CD14-positive monocyte (primary cell): ENCODE measurements at regions not wholly inside any gene's neighbourhood (a gene's known extent, or its start where the extent isn't known, plus 50 kb on each side); places are given as distances from the start of the nearest gene placed in this dataset.

Experiments
- DNase-seq, 3 donors: peaks; one replicate each; pipeline ENCODE4 v3.0.0-alpha.2; 2011 to 2022
- H2AFZ ChIP-seq: 2 replicates; pipeline ENCODE4 v1.6.0; 2012; ENCODE audit warnings: mild to moderate bottlenecking, low read depth, low read length, inconsistent platforms; ENCODE audit not compliant: insufficient read depth, poor library complexity, severe bottlenecking
- H3K27ac ChIP-seq, 2 donors: 1 replicate in 1 of 2; 2 replicates in 1 of 2; pipeline ENCODE4 v1.5.1; 2012 to 2013; ENCODE audit warnings: low read length in 2 of 2, control low read depth in 1 of 2, inconsistent platforms in 1 of 2, low read depth in 1 of 2, mild to moderate bottlenecking in 1 of 2
- H3K27me3 ChIP-seq, 2 donors: one replicate each; pipeline versions ENCODE4 v1.6.0 to v1.6.1; 2011 to 2013; ENCODE audit warnings: low read length in 2 of 2; ENCODE audit not compliant: control insufficient read depth in 2 of 2, insufficient read depth in 2 of 2
- H3K36me3 ChIP-seq, 2 donors: replicated peaks in 1 of 2; 1 replicate in 1 of 2; 2 replicates in 1 of 2; pipeline versions ENCODE4 v1.5.1 to v1.6.1; 2012 to 2013; ENCODE audit warnings: low read length in 2 of 2, control low read depth in 1 of 2, inconsistent platforms in 1 of 2, mild to moderate bottlenecking in 1 of 2; ENCODE audit not compliant: insufficient read depth in 2 of 2, control insufficient read depth in 1 of 2
- H3K4me1 ChIP-seq, 2 donors: 1 replicate in 1 of 2; 2 replicates in 1 of 2; pipeline versions ENCODE4 v1.5.1 to v1.6.1; 2012 to 2013; ENCODE audit warnings: low read length in 2 of 2, control low read depth in 1 of 2, inconsistent platforms in 1 of 2, mild to moderate bottlenecking in 1 of 2, moderate library complexity in 1 of 2; ENCODE audit not compliant: insufficient read depth in 2 of 2, control insufficient read depth in 1 of 2
- H3K4me2 ChIP-seq: replicated peaks from 2 replicates; pipeline ENCODE3; 2012; ENCODE audit warnings: low read length, moderate library complexity, mild to moderate bottlenecking; ENCODE audit not compliant: poor library complexity, severe bottlenecking; ENCODE audit errors: extremely low read depth
- H3K4me3 ChIP-seq, 3 experiments: fragments of 200-600 bp in 1 of 3; sonication (generic) in 1 of 3; replicated peaks in 1 of 3; 1 replicate in 2 of 3; 2 replicates in 1 of 3; pipeline ENCODE4 v1.5.1; 2011 to 2013; ENCODE audit warnings: low read length in 3 of 3, mild to moderate bottlenecking in 3 of 3, control low read depth in 2 of 3, low read depth in 2 of 3, inconsistent platforms in 1 of 3, moderate library complexity in 1 of 3
- H3K79me2 ChIP-seq: 2 replicates; pipeline ENCODE4 v1.6.0; 2012; ENCODE audit warnings: mild to moderate bottlenecking, control low read depth, inconsistent platforms, low read length, moderate library complexity; ENCODE audit not compliant: insufficient read depth
- H3K9ac ChIP-seq: 2 replicates; pipeline ENCODE4 v1.6.0; 2017; ENCODE audit warnings: low read length, mild to moderate bottlenecking; ENCODE audit not compliant: insufficient read depth, poor library complexity, severe bottlenecking
- H3K9me3 ChIP-seq, 2 donors: replicated peaks in 1 of 2; 1 replicate in 1 of 2; 2 replicates in 1 of 2; pipeline versions ENCODE4 v1.5.1 to v1.6.1; 2012 to 2013; ENCODE audit warnings: low read length in 2 of 2, control low read depth in 1 of 2; ENCODE audit not compliant: control insufficient read depth in 1 of 2, insufficient read depth in 1 of 2
- H4K20me1 ChIP-seq: 2 replicates; pipeline ENCODE4 v1.6.0; 2012; ENCODE audit warnings: mild to moderate bottlenecking, low read length, control low read depth, moderate library complexity; ENCODE audit not compliant: insufficient read depth
- H3K27ac Mint-ChIP-seq, 7 donors: one replicate each; pipeline ENCODE4 v1.8.0; 2020; ENCODE audit warnings: mild to moderate bottlenecking in 7 of 7, mixed read lengths in 7 of 7, moderate library complexity in 6 of 7, inconsistent platforms in 2 of 7
- H3K27me3 Mint-ChIP-seq, 3 donors: one replicate each; pipeline ENCODE4 v1.8.0; 2021 to 2022; ENCODE audit warnings: low read depth in 3 of 3, mild to moderate bottlenecking in 3 of 3, mixed read lengths in 3 of 3, moderate library complexity in 3 of 3, inconsistent platforms in 1 of 3
- H3K36me3 Mint-ChIP-seq, 2 donors: one replicate each; pipeline ENCODE4 v1.8.0; 2020; ENCODE audit warnings: mixed read lengths in 2 of 2, inconsistent platforms in 1 of 2, mild to moderate bottlenecking in 1 of 2
- H3K4me1 Mint-ChIP-seq: one replicate; pipeline ENCODE4 v1.8.0; 2020; ENCODE audit warnings: mild to moderate bottlenecking, mixed read lengths
- H3K4me3 Mint-ChIP-seq, 2 donors: one replicate each; pipeline ENCODE4 v1.8.0; 2020; ENCODE audit warnings: mild to moderate bottlenecking in 2 of 2, mixed read lengths in 2 of 2, moderate library complexity in 1 of 2
- H3K9me3 Mint-ChIP-seq, 7 donors: one replicate each; pipeline ENCODE4 v1.8.0; 2020 to 2022; ENCODE audit warnings: mixed read lengths in 7 of 7, mild to moderate bottlenecking in 6 of 7, moderate library complexity in 6 of 7, inconsistent platforms in 2 of 7
- CTCF ChIP-seq: fragments of 200-600 bp; IDR thresholded peaks from one replicate; pipeline ENCODE4 v1.8.0; 2022; ENCODE audit warnings: antibody characterized with exemption, mild to moderate bottlenecking
- WGBS: methylation state at CpG from one replicate; pipeline ENCODE4 v1.1.5; 2013; ENCODE audit warnings: missing lambda C conversion rate; ENCODE audit not compliant: insufficient coverage; 5-methylcytosine and 5-hydroxymethylcytosine counted together
- intact Hi-C, 2 donors: fragments of 100-400 bp; cut with micrococcal nuclease; formaldehyde crosslinking; loops; one replicate each; pipeline versions ENCODE4 v1.15.0 to v1.15.1; 2023

- H3K9ac ChIP-seq, result no peak overlapping the region
- no peak overlapping the region for H3K4me2 ChIP-seq
- no peaks in the 10 kb centered on the region for H3K4me1 Mint-ChIP-seq
- H3K79me2 ChIP-seq, result no peaks in the 10 kb centered on the region
- 86% methylated on average over 5 of the region's 6 CpGs for WGBS
- H3K36me3 ChIP-seq, result no peaks in the 10 kb centered on the region
- H3K27me3 ChIP-seq, result no peaks in the 10 kb centered on the region
- no peaks in the 10 kb centered on the region for H3K9me3 ChIP-seq
- DNase-seq, result no peak
- no peaks in the 10 kb centered on the region for H3K4me1 ChIP-seq
- H2AFZ ChIP-seq, result no peak overlapping the region
- no peak overlapping the region for H3K4me3 ChIP-seq
- H3K27ac Mint-ChIP-seq, result peak overlapping the region in 1 of 7 donors; percentile 8
- H3K9me3 Mint-ChIP-seq, result no peaks in the 10 kb centered on the region
- H4K20me1 ChIP-seq, result no peaks in the 10 kb centered on the region
- peaks cover 0 to 4% (median 1%) of the 10 kb centered on the region in 3 donors for H3K27me3 Mint-ChIP-seq
- no peak overlapping the region for H3K4me3 Mint-ChIP-seq
- TF ChIP-seq CTCF, result no peak
- intact Hi-C loops, result no loop called here
- no peaks in the 10 kb centered on the region for H3K36me3 Mint-ChIP-seq
- no peak overlapping the region for H3K27ac ChIP-seq
Measured at GRCh38 chr11:126114486-126115126, 51.9 kb upstream of the CDON start.

GRCh38 chr11:126113963-126114362 lies 51.3 kb upstream of the CDON start:
- Histone ChIP-seq H3K9me3 (no peaks in the 10 kb centered on the region), H3K4me1 (no peaks in the 10 kb centered on the region), H3K9ac (no peak overlapping the region), H4K20me1 (no peaks in the 10 kb centered on the region), H3K36me3 (no peaks in the 10 kb centered on the region), H2AFZ (no peak overlapping the region), H3K4me2 (no peak overlapping the region), H3K27me3 (no peaks in the 10 kb centered on the region), H3K4me3 (no peak overlapping the region), H3K27ac (no peak overlapping the region), H3K79me2 (no peaks in the 10 kb centered on the region)
- peak overlapping the region in 1 of 7 donors; percentile 76 for H3K27ac Mint-ChIP-seq
- no peak overlapping the region for H3K4me3 Mint-ChIP-seq
- WGBS, result no CpG with 5 or more reads among the region's 4 CpGs
- no peaks in the 10 kb centered on the region for H3K4me1 Mint-ChIP-seq
- no peaks in the 10 kb centered on the region for H3K9me3 Mint-ChIP-seq
- no peak for DNase-seq
- H3K27me3 Mint-ChIP-seq, result peaks cover 0 to 4% (median 1%) of the 10 kb centered on the region in 3 donors
- no peaks in the 10 kb centered on the region for H3K36me3 Mint-ChIP-seq
- intact Hi-C loops, result no loop called here
- no peak for TF ChIP-seq CTCF
